ENCODE measurements at regions not wholly inside any gene's neighbourhood (a gene's known extent, or its start where the extent isn't known, plus 50 kb on each side); places are given as distances from the start of the nearest gene placed in this dataset.

DNA sequence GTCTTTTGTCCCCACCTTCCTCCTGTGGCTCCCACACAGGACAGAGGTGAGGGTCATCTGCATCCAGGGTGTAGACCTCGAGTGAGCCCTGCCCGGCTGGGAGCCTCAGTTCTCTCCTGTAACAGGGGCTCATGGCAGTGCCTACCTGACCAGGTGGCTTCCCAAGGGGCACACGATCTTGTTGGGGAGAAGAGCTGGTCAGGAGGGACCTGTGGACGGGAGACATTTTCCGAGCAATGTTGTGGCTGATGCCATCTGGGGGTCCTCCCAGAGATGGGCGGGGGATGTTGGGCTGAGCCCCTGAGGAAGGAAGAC lies 51.9 kb downstream of the CEBPB start:
- DNase-seq, result no peak

DNA sequence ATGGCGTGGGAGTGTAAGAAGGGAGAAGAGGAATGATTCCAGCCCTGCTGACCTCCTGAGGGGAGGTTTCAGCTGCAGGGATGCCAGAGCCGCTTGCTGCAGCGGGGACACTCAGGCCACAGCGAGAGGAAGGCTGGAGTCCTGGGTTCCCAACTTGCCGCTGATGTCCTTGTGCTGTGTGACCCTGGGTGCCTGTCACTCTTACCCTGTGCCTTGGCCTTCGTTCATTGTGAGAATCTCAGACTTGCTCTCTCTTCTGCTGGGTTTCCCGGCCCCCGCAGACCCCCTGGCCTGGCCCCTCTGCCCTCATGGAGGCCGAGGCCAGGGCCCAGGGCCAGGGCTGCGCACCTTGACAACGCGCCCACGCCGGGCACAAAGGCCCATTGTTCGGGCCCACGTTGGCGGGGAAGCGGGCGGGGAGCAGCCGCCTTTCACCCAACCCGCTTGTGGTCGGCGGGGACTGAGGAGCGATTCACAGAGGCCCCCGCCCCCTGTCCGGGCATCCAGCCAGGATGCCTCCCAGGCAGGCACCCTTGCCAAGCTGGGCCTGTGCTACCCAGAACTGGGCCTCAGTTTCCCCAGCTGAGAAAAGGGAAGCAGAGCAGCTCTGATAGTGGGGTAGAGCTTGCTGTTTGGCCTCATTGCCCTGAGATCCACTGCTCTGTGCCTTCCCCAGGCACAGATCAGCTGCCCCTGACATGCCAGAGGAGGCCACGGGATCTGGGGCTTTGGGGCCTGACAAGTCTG lies 52.4 kb downstream of the CEBPB start:
- no peak for DNase-seq

DNA sequence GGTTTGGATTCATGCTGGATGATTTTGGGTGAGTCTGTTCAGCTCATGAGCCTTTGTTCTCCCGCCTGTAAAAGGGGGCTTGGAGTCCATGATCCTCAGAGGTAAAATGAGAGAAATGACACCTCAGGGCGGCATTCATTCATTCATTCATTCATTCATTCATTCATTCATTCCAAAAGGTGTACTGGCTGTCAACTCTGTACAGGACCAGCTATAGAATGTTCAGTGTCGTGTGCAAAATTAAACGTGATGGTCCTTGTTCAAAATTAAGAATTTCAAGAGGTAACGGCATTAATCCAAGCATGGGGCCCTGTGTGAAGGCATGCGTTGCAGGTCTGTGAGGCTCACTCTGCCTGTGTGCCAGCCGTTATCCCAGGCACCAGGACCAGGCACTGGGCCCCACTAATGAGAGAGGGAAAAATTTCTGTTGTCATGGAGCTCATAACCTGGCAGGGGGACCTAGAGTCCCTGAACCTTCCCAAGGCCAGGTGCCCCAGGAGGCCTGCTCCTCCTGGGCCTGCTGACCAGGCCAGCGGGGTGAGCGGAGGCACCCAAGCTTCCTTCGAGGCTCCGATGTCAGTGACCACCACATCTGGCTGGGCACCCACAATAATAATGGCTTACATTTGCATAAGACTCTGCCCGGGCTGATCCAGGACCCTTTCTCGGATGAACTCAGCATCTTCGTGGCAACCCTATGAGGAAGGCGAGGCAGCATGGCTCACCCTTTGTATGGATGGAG lies 53.2 kb downstream of the CEBPB start:
- no peak for DNase-seq

DNA sequence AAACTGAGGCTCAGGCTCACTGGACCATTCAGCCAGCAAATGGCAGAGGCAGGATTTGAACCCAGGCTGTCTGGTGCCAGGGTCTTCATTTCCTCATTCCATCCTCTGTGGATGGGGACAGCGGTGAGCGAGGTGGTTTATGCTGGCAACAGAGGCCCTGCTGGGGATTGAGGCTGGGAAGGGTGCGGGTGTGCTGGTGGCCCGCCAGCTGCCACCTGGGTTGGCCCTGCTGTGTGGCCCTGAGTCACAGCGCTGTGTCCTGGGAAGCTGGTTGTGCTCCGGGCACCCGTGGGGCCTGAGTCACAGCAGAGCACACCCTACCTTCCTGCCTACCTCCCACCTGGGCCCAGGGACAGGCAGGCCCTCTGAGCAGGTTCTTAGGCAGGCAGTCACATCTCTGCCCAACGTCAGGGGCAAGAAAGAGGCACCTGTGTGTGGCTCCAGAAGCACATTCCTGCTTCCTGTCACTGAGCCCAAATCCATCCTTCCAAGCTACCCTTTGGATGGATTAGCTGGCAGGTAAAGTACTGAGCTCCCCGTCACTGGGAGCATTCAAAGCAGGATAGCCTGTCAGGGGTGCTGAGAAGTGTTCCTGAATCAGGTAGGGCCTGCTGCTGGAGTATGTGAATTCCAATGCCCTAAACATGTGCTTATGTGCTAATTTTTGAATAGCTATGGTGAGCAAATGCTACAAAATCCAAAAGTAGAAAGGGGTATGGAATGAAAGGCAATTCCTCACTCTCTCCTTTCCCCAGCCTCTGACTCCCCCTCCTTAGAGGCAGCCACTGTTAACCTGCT lies 53.9 kb downstream of the CEBPB start:
- DNase-seq, result no peak

DNA sequence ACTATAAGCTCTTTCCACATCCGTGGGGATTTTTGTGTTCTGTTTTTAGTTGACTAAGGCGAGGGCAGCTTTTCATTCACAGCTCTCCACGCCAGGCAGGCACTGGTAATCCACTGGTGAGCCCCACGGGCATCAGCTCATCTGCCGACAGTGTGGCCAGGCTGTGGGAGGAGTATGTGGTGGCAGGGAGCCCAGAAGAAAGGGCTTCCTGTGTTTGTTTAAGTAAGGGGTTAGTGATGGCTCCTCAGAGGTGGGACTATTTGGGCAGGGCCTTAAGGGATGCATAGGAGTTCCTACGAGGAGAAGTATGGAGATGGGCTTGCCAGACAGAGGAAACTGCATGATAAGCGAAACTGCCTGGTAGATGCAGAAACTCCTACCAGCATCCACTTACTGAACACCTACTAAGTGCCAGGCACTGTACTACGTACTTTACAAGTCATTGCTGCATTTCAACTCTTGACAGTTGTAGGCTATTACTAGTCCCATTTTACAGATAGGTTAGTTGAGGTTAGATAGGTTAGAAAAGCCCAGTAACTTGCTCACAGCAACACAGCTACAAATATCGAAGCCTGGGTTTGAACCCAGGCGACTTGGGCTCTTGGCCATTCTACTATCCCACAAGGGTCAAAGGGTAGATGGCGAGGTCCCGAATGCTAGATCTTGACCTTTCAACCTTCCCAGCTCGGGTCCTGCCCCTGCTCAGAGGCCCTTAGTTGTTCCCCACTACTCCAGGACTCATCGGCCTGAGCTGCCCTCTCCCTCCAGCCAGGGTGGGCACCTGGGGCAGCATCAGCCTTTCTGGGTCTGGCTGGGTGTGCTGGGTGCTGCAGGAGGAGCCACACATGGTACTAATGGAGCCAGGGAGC lies 55.1 kb downstream of the CEBPB start:
- no peak for DNase-seq

DNA sequence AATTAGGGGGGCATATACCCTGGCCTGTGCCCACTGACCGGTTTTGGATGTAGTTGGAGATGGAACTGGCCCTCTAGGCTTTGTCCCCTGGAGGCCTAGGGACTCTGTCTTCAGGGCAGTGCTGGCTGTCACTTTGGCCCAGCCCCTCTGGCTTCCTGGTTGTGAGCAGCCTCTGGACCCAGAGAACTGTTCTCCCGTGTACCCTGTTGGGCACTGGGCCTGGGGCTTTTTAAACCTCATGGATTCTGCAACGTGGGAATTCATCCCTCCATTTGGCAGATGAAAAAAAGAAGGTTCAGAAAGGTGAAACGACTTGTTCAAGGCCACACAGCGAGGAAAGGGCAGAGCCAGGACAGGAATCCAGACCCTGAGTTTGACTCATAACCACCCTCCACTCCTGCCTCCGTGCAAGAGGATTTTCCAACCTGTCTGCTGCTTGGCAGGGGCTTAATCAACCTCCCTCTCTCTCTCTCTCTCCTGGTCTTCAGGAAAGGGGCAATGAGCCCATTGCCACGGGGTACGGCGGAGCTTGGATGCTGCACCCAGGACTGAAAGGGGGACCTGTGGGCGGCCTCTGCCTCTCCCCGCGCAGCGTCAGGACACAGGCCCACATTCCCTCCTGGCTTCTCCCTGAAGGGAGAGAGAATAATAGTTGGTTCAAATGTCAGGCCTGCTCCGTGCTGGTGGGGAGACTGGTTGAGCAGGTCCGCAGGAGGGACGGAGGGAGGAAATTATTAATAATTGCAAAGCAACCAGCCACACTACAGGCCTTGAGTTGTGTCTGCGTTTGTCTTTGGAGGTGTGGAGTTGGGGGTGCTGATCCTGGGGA lies 56.0 kb downstream of the CEBPB start:
- no peak for DNase-seq

DNA sequence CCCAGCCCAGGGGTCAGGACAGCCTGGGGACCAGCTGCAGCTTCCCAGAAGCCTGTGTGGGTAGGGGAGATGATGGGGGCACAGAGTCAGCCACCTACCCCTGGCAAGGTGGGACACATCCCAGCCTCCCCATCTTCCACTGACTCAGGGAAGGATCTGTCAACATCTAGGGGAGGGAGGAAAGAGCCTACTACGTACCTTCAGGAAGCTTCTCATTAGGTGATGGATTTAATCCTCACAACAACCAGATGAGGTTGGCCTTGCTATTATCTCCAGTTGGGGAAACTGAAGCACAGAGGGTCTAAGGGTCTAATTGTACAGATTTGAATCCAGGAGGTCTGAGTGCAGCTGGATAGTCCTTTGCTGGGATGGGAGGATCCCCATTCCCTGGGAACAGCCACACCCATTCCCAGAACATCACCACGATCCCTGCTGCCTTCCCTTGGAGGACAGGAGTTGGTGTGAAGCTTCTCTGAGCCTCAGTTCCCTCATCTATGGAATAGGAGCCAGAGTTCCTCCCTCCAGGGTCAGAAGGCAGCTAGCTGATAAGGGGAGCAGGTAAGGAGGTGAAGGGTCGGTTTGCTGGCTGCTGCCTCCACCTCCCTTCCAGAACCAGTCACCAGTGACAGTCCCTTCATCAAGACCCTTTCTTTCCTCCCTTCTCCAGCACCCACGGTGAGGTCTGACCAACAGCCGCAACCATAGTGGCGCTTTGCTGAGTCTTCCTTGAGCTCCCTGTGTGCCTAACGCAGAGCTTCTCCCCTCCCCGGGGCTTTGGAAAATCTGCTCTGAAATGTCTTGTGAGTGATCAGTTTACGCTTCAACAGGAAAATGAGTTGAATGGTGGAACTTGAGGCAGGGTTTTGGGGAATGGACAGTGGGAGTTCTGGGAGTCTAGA lies 56.8 kb downstream of the CEBPB start:
- no peak for DNase-seq

DNA sequence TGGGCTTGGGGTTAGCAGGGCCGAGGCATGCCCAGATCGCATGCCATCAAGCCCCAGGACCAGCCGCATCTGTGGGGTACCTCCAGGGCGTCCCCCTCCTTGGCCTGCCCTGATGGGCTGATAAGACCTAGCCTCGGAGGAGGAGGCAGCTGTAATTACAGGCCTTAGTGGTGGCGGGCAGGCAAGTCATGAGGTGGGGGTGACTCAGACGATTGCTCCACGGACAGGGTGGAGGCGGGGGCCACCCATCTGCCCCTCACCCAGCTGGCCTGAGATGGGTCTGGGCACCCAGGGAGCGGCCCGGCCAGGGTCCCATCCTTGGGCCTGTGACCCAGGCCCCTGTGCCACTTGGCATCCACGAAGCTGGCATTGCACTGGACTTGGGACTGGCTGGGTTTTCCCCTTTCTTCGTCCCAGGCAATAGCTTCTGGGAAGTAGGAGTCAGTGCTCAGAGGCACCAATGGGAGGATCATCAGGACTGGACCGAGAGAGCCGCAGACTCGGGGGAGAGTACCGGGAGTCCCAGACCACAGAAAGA lies 57.5 kb downstream of the CEBPB start:
- DNase-seq, result no peak

DNA sequence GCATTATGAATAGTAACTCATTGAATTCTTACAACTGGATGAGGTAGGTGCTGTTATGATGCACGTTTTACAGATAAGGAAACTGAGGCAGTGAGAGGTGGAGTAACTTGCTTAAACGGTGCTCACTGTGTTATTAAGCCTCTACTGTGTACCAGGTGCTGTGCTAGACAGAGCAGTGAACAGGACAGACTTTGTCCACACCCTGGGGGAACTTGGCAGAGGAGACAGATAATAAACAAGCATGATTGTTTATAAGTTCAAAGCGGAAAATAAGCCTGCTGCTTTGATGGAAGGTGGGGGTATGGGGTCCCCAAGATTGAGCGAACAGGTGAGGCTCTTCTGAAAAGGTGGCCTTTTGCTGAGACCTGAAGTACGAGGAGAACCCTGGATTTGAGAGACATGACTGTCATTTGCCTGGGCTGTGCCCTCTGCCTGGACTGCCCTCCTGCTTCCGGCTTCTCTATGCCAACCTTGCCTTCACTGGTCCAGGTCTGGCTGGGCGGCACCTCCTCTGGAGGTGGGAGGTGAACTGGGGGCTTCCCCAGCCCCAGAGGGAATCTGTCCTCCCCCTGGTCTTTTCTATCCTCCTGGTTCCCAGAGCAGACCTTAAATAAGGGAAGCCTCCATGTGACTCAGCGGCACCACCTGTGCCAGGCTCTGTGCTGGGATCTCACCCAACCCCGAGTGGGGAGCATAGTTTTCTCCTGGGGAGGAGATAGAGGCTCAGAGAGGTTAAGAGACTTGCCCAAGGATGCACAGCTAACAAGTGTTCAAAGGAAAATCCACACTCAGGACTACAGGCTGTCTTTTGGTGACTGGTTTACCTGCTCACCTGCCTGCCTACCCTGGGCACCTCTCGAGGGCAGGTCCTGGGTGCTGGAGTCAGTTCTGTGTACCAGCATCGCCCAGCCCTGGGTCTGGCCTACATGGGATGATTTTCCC lies 59.1 kb downstream of the CEBPB start:
- DNase-seq, result no peak

DNA sequence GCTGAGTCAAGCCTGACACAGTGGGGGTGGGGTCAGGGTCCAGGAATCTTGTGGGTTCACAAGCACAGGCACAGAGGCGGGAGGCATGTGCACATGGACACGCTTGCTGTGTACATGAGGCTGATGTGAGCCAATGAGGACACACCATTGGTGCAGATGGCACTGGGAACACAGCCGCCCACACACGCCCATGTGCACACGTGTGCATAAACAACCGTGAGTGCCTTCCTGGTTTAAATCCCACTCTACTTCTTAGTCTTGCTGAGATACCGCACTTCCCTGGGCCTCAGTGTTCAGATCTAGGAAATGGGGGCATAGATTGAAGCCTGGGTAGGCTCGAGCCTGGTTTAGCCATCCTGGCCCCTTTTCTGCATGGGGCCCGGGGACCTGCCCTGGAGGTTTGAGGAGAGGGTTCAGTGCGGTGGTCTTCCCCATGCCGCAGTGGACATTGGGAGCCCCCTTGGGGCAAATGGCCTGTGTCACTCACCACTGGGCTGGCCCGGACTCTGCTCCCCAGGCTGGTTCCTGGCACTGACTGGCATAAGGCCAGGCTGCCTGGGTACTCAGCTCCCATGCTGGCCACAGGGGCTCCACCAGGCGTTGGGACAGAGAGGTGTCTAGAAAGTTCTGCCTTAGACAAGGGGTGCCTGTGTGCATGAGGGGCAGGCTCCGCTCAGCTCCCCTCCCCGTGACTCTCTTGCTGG lies 60.2 kb downstream of the CEBPB start:
- DNase-seq, result no peak

DNA sequence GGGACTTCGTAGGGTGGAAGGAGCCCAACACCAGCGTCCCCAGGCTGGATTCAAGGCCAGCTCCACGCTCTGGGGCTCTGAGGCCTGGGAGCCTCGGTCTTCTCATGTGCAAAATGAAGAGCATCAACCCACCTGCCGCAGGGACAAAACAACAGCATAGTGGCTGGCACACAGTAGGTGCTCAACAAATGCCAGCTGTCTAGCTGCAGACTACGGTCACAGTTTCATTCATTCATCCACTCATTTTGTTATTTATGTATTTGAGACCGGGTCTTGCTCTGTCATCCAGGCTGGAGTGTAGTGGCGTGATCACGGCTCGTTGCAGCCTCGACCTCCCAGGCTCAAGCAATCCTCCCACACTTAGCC lies 60.7 kb downstream of the CEBPB start:
- DNase-seq, result no peak

DNA sequence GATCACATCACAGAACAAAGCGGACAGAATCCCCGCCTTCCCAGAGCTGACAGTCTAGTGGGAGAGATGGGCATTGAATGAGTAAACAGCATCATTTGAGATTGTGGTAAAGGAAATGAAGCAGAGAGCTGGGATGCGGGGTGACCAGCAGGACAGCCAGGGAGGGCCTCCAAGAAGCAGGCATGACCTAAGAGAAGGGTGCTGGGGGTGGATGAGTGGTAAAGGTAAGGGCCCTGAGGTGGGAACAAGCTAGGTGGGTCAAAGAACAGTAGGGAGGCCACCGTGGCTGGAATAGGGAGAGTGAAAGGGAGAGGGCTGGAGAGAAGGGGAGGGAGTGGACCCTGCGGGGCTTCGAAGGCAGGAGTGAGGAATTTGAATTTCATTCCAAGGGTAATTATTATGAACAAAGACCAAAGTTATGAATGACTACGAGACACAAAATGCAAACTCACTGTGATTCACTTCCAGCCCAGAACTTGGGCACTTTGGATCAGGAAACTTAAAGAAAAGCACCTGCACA lies 61.4 kb downstream of the CEBPB start:
- no peak for DNase-seq

DNA sequence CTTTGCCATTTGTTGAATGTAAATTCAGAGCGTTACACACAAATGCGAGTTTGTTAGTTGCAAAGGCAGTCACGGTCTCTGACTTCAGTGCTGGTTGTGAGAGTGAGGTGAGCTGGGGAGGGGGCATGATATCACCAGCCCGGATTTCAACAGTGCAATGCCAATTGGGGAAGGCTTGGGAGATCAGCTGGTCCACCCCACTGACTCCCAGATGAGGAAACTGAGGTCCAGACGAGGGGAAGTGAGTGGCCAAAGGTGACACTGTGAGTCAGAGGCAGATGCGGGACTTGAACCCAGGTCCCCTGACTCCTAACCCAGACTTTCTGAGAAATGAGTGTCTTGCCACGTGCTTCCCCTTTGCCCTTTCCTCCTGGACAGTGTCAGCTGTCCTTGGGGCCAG lies 62.1 kb downstream of the CEBPB start:
- DNase-seq, result peak in 1 of 2 donors; percentile 23

DNA sequence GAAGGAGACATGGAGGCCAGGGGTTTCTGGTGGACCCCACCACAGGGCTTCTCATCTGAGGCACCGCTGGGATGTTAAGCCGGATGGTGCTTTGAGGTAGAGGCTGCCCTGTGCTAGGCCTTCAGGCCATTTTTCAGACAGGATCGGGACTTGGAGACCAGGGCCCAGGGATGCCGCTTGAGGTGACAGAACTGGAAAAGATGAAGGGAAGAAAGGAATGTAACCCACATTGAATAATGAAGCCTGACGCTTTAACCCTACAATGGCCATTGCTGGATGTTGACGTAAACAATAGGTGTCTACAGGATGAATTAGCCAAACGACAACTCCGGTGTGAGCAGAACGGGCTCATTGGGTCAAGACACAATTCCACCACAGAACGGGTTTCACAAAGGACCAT lies 62.5 kb downstream of the CEBPB start:
- DNase-seq, result no peak

DNA sequence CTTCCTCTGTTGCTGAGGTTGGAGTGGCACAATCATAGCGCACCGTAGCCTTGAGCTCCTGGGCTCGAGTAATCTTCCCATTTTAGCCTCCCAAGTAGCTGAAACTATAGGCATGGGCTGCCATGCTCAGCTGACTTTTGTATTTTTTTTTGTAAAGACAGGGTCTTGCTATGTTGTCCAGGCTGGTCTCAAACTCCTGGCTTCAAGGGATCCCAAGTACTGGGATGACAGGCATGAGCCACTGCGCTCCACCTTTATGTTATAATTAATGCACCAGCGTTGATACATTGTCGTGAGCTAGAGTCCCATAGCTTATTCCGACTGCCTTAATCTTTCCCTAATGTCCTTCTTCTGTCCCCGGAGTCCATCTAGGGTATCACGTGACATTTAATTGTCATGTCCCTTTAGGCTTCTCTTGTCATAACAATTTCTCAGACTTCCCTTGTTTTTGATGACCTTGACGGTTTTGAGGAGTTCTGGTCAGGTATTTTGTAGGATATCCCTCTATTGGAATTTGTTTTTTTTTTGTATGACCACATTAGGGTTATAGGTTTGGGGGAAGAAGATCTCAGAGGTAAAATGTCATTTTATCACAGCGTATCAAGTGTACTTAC lies 63.9 kb downstream of the CEBPB start:
- no peak for DNase-seq

DNA sequence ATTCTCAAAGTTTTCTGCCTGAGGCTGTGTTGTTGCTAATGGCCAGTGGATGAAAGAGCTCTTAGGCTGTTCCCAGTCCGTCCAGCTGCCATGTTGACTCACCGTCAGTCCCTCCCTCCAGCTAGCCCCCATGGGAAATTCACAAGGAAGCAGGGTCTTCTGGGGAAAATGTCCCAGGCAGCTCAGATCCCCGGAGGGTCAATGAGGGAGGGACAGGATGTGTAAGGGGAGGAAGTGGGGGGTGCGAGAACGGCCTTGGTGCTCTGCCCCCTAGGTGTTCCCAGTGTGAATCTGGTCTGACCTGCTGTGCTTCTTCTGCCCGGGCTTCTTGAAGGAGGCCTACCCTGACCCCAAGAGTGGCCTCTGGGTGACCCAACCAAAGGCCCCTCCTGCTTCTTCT lies 65.9 kb downstream of the CEBPB start:
- DNase-seq, result no peak

DNA sequence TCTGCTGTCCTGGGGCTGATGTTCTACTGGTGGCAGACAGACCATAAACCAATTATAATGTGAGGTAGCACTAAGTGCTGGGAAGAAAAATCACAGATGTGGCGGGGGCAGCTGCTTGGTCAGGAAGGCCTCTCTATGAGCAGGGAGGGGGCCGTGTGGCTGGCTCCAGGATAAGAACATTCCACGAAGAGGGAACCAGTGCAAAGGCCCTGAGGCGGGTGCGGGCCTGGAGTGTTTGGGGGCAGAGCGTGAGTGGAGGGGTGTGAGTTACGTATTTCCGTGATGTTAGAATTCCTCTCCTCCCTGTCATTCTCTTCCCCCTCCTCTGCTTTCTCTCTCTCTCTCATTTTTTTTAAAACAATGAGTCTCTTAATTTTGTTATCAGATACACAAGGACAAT lies 67.2 kb downstream of the CEBPB start:
- no peak for DNase-seq

DNA sequence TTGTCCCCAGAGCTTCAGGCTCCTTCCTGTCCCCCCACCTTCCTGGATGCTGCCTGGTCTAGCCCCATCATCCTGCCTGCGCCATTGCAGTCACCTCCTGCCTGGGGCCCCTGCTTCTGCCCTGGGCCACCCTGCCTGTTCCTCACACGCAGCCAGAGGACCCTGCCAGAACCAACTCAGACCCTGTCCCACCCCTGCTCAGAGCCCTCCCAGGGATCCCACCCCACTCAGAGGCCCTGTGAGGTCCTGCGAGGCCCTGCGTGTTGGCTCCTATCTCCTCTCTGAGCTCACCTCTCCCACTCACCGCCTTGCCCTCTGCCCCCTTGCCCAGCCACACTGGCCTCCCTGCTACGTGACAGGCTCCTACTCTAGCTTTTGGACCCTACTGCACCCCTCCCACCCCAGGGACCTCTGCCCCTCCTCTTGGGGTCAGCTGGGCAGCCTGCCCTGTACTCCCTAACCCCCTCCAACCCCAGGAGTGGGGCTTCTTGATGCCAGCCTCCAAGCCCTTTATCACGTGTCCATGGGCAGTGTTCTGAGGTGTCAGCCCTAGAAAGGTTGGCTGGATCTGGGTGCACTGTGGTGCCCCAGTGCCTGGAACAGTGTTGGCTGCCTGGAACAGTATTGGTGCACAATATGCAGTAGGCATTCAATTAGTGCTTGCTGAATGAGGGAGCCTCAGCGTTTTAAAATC lies 68.3 kb downstream of the CEBPB start:
- DNase-seq, result no peak

All from CD4-positive, alpha-beta T cell treated with Interleukin-4 for 1 hour (primary cell).